Chondrocyte (in vitro differentiated cells): ENCODE measurements at regions not wholly inside any gene's neighbourhood (a gene's known extent, or its start where the extent isn't known, plus 50 kb on each side); places are given as distances from the start of the nearest gene placed in this dataset.
"Not testable (repeated sequence)": the region's sequence is repeated elsewhere in the genome, so short reads cannot be mapped to it uniquely, and the experiment has no call there.

Source experiments
- DNase-seq: peaks from one replicate; pipeline ENCODE4 v3.0.0; 2021; ENCODE audit warnings: mixed read lengths, low spot score
- H3K27ac Mint-ChIP-seq: one replicate; pipeline ENCODE4 v1.8.0; 2021; ENCODE audit warnings: mild to moderate bottlenecking, moderate library complexity, mixed read lengths; ENCODE audit not compliant: unreplicated experiment
- H3K27me3 Mint-ChIP-seq: 2 replicates; pipeline ENCODE4 v1.8.0; 2021; ENCODE audit warnings: low read depth, mixed read lengths
- H3K36me3 Mint-ChIP-seq: 2 replicates; pipeline ENCODE4 v1.8.0; 2021; ENCODE audit warnings: low read depth, mixed read lengths
- H3K4me1 Mint-ChIP-seq: 2 replicates; pipeline ENCODE4 v1.8.0; 2021; ENCODE audit warnings: low read depth, mild to moderate bottlenecking, mixed read lengths
- H3K4me3 Mint-ChIP-seq: one replicate; pipeline ENCODE4 v1.8.0; 2021; ENCODE audit warnings: mild to moderate bottlenecking, moderate library complexity, mixed read lengths; ENCODE audit not compliant: unreplicated experiment
- H3K9me3 Mint-ChIP-seq: 2 replicates; pipeline ENCODE4 v1.8.0; 2021; ENCODE audit warnings: low read depth, mixed read lengths
- CTCF ChIP-seq: fragments of 200-600 bp; sonication (generic); IDR thresholded peaks from 2 replicates; pipeline ENCODE4 v1.5.0; 2021; ENCODE audit warnings: antibody characterized with exemption, mild to moderate bottlenecking, moderate library complexity

GRCh38 chr12:131199221-131199620, 245.5 kb downstream of the ADGRD1 start:
- peaks cover 7% of the 10 kb centered on the region for H3K27me3 Mint-ChIP-seq
- no peak for TF ChIP-seq CTCF
- no peaks in the 10 kb centered on the region for H3K4me1 Mint-ChIP-seq
- no peak overlapping the region for H3K4me3 Mint-ChIP-seq
- no peaks in the 10 kb centered on the region for H3K9me3 Mint-ChIP-seq
- DNase-seq = no peak
- no peak overlapping the region for H3K27ac Mint-ChIP-seq
- no peaks in the 10 kb centered on the region for H3K36me3 Mint-ChIP-seq

- H3K4me1 Mint-ChIP-seq, H3K36me3 Mint-ChIP-seq, H3K4me3 Mint-ChIP-seq, DNase-seq, H3K27ac Mint-ChIP-seq, H3K9me3 Mint-ChIP-seq, H3K27me3 Mint-ChIP-seq: not testable (repeated sequence)
Observed at GRCh38 chr12:131201912-131202311, 248.2 kb downstream of the ADGRD1 start.

GRCh38 chr12:131202592-131203378, 249.1 kb downstream of the ADGRD1 start:
- no peak for TF ChIP-seq CTCF

GRCh38 chr12:131203666-131204415, 250.1 kb downstream of the ADGRD1 start:
- Mint-ChIP-seq H3K27ac (no peak overlapping the region), H3K36me3 (no peaks in the 10 kb centered on the region), H3K9me3 (no peaks in the 10 kb centered on the region), H3K4me3 (no peak overlapping the region), H3K27me3 (peaks cover 3% of the 10 kb centered on the region), H3K4me1 (no peaks in the 10 kb centered on the region)
- no peak for TF ChIP-seq CTCF
- DNase-seq = peak; percentile 66

More at GRCh38 chr12:131202592-131203378, 249.1 kb downstream of the ADGRD1 start:
- no peak overlapping the region for H3K4me3 Mint-ChIP-seq
- no peaks in the 10 kb centered on the region for H3K36me3 Mint-ChIP-seq
- no peak for DNase-seq
- H3K4me1 Mint-ChIP-seq = no peaks in the 10 kb centered on the region
- H3K9me3 Mint-ChIP-seq = no peaks in the 10 kb centered on the region
- no peak overlapping the region for H3K27ac Mint-ChIP-seq
- H3K27me3 Mint-ChIP-seq = peaks cover 3% of the 10 kb centered on the region

GRCh38 chr12:131204416-131205274, 250.9 kb downstream of the ADGRD1 start:
- H3K4me1 Mint-ChIP-seq = no peaks in the 10 kb centered on the region
- TF ChIP-seq CTCF = no peak

GRCh38 chr12:131205275-131205933, 251.7 kb downstream of the ADGRD1 start:
- H3K27me3 Mint-ChIP-seq, H3K4me1 Mint-ChIP-seq, H3K27ac Mint-ChIP-seq, H3K4me3 Mint-ChIP-seq, H3K36me3 Mint-ChIP-seq, H3K9me3 Mint-ChIP-seq: not testable (repeated sequence)
- peak; percentile 63 for DNase-seq

More at GRCh38 chr12:131204416-131205274, 250.9 kb downstream of the ADGRD1 start:
- H3K9me3 Mint-ChIP-seq = no peaks in the 10 kb centered on the region
- no peak overlapping the region for H3K4me3 Mint-ChIP-seq
- H3K36me3 Mint-ChIP-seq = no peaks in the 10 kb centered on the region
- peak; percentile 77 for DNase-seq
- peaks cover 3% of the 10 kb centered on the region for H3K27me3 Mint-ChIP-seq
- H3K27ac Mint-ChIP-seq = no peak overlapping the region

GRCh38 chr12:131206630-131207299, 253.1 kb downstream of the ADGRD1 start:
- not testable (repeated sequence) for H3K9me3 Mint-ChIP-seq, H3K27me3 Mint-ChIP-seq, H3K27ac Mint-ChIP-seq, H3K4me3 Mint-ChIP-seq, H3K4me1 Mint-ChIP-seq, H3K36me3 Mint-ChIP-seq
- peak; percentile 47 for DNase-seq
